ENCODE measurements at regions not wholly inside any gene's neighbourhood (a gene's known extent, or its start where the extent isn't known, plus 50 kb on each side); places are given as distances from the start of the nearest gene placed in this dataset.

- H3K4me2 ChIP-seq (replicated peaks; ENCODE audit: extremely low read depth, low read length, poor library complexity, severe bottlenecking) = no peak overlapping the region
- no peaks in the 10 kb centered on the region for H3K4me1 Mint-ChIP-seq
- no peak overlapping the region for H3K4me3 ChIP-seq (replicated peaks in 1 of 3; ENCODE audit: low read depth in 2 of 3, low read length in 3 of 3)
- TF ChIP-seq CTCF (IDR thresholded peaks at IDR 0.05) = no peak
- no peaks in the 10 kb centered on the region for H3K27me3 ChIP-seq (ENCODE audit: control insufficient read depth in 2 of 2, insufficient read depth in 2 of 2, low read length in 2 of 2)
- no peaks in the 10 kb centered on the region for H3K36me3 ChIP-seq (replicated peaks in 1 of 2; ENCODE audit: control insufficient read depth in 1 of 2, insufficient read depth in 2 of 2, low read length in 2 of 2)
- no peak overlapping the region for H3K27ac ChIP-seq (ENCODE audit: low read depth in 1 of 2, low read length in 2 of 2)
- intact Hi-C loops (cut with micrococcal nuclease) = no loop called here
- H3K4me3 Mint-ChIP-seq = no peak overlapping the region
- no peak overlapping the region for H3K27ac Mint-ChIP-seq
- H3K9me3 ChIP-seq (replicated peaks in 1 of 2; ENCODE audit: control insufficient read depth in 1 of 2, insufficient read depth in 1 of 2, low read length in 2 of 2) = no peaks in the 10 kb centered on the region
- whole genome bisulfite sequencing (ENCODE audit: insufficient coverage) = no CpG with 5 or more reads among the region's 1 CpG
- no peaks in the 10 kb centered on the region for H3K36me3 Mint-ChIP-seq
- no peak for DNase-seq
- no peak overlapping the region for H3K9ac ChIP-seq (ENCODE audit: insufficient read depth, low read length, poor library complexity, severe bottlenecking)
- no peaks in the 10 kb centered on the region for H4K20me1 ChIP-seq (ENCODE audit: insufficient read depth, low read length)
- no peaks in the 10 kb centered on the region for H3K4me1 ChIP-seq (ENCODE audit: control insufficient read depth in 1 of 2, insufficient read depth in 2 of 2, low read length in 2 of 2)
- no peaks in the 10 kb centered on the region for H3K79me2 ChIP-seq (ENCODE audit: insufficient read depth, low read length)
- peaks cover 0 to 5% (median 0%) of the 10 kb centered on the region in 7 donors for H3K9me3 Mint-ChIP-seq
- no peak overlapping the region for H2AFZ ChIP-seq (ENCODE audit: insufficient read depth, low read depth, low read length, poor library complexity, severe bottlenecking)
- peaks cover 0 to 3% (median 2%) of the 10 kb centered on the region in 3 donors for H3K27me3 Mint-ChIP-seq (ENCODE audit: low read depth in 3 of 3)
Measured at GRCh38 chr11:90310210-90310609, 87.4 kb upstream of the CHORDC1 start.

- no peaks in the 10 kb centered on the region for H3K36me3 Mint-ChIP-seq
- H3K27me3 Mint-ChIP-seq (ENCODE audit: low read depth in 3 of 3) = peaks cover 0 to 3% (median 2%) of the 10 kb centered on the region in 3 donors
- Histone ChIP-seq H3K4me2 (replicated peaks; ENCODE audit: extremely low read depth, low read length, poor library complexity, severe bottlenecking) (no peak overlapping the region), H4K20me1 (ENCODE audit: insufficient read depth, low read length) (no peaks in the 10 kb centered on the region), H3K27me3 (ENCODE audit: control insufficient read depth in 2 of 2, insufficient read depth in 2 of 2, low read length in 2 of 2) (no peaks in the 10 kb centered on the region), H3K4me3 (replicated peaks in 1 of 3; ENCODE audit: low read depth in 2 of 3, low read length in 3 of 3) (no peak overlapping the region), H3K27ac (ENCODE audit: low read depth in 1 of 2, low read length in 2 of 2) (no peak overlapping the region), H3K79me2 (ENCODE audit: insufficient read depth, low read length) (no peaks in the 10 kb centered on the region), H2AFZ (ENCODE audit: insufficient read depth, low read depth, low read length, poor library complexity, severe bottlenecking) (no peak overlapping the region), H3K9ac (ENCODE audit: insufficient read depth, low read length, poor library complexity, severe bottlenecking) (no peak overlapping the region), H3K36me3 (replicated peaks in 1 of 2; ENCODE audit: control insufficient read depth in 1 of 2, insufficient read depth in 2 of 2, low read length in 2 of 2) (no peaks in the 10 kb centered on the region), H3K9me3 (replicated peaks in 1 of 2; ENCODE audit: control insufficient read depth in 1 of 2, insufficient read depth in 1 of 2, low read length in 2 of 2) (no peaks in the 10 kb centered on the region), H3K4me1 (ENCODE audit: control insufficient read depth in 1 of 2, insufficient read depth in 2 of 2, low read length in 2 of 2) (no peaks in the 10 kb centered on the region)
- WGBS (ENCODE audit: insufficient coverage) = no CpG with 5 or more reads among the region's 2 CpGs
- intact Hi-C loops (cut with micrococcal nuclease) = no loop called here
- peaks cover 0 to 5% (median 0%) of the 10 kb centered on the region in 7 donors for H3K9me3 Mint-ChIP-seq
- no peak overlapping the region for H3K27ac Mint-ChIP-seq
- H3K4me3 Mint-ChIP-seq = no peak overlapping the region
- H3K4me1 Mint-ChIP-seq = no peaks in the 10 kb centered on the region
- no peak for TF ChIP-seq CTCF (IDR thresholded peaks at IDR 0.05)
- DNase-seq = no peak
Measured at GRCh38 chr11:90309693-90310092, 86.8 kb upstream of the CHORDC1 start.

Data from CD14-positive monocyte (primary cell).